GM12878 (cell line): ENCODE measurements at regions not wholly inside any gene's neighbourhood (a gene's known extent, or its start where the extent isn't known, plus 50 kb on each side); places are given as distances from the start of the nearest gene placed in this dataset.

Experiments used
- PAX5 ChIP-seq: IDR thresholded peaks from 2 replicates; pipeline ENCODE4 v1.6.1; 2011; ENCODE audit warnings: low read depth, low read length, borderline replicate concordance
- RAD21 ChIP-seq: IDR thresholded peaks from 2 replicates; pipeline ENCODE4 v1.6.1; 2011; ENCODE audit warnings: mild to moderate bottlenecking, low read depth, low read length, moderate library complexity; ENCODE audit not compliant: insufficient read depth
- SIX5 ChIP-seq: IDR thresholded peaks from 2 replicates; pipeline ENCODE4 v1.6.1; 2011; ENCODE audit warnings: mild to moderate bottlenecking, low read depth, low read length, moderate library complexity; ENCODE audit not compliant: severe bottlenecking
- SMARCA5 ChIP-seq: fragments of 450-650 bp; IDR thresholded peaks from 2 replicates; pipeline ENCODE4 v1.6.1; 2017; ENCODE audit warnings: mild to moderate bottlenecking
- USF1 ChIP-seq: IDR thresholded peaks from 2 replicates; pipeline ENCODE4 v1.6.1; 2011; ENCODE audit warnings: borderline replicate concordance, low read depth, mild to moderate bottlenecking, moderate library complexity, mixed read lengths, low read length; ENCODE audit not compliant: insufficient read depth; ENCODE audit errors: extremely low read length
- ZNF24 ChIP-seq: fragments of 450-650 bp; IDR thresholded peaks from 2 replicates; pipeline ENCODE4 v1.6.1; 2017; ENCODE audit warnings: antibody characterized with exemption, mild to moderate bottlenecking
- ZNF274 ChIP-seq: IDR thresholded peaks from one replicate; pipeline ENCODE4 v1.8.0; 2011; ENCODE audit not compliant: insufficient read length, insufficient read depth
- ZNF384 ChIP-seq: IDR thresholded peaks from 2 replicates; pipeline ENCODE4 v1.6.1; 2012; ENCODE audit warnings: low read depth, mild to moderate bottlenecking, low read length, improper control_type of control experiment, borderline replicate concordance
- TF ChIP-seq, protein P1 (sequence below): IDR thresholded peaks from 2 replicates; pipeline ENCODE4 v1.6.1; 2012; ENCODE audit warnings: mild to moderate bottlenecking, low read depth, low read length
- TF ChIP-seq, protein P2 (sequence below), 3 experiments: IDR thresholded peaks in 2 of 3; conservative IDR thresholded peaks in 1 of 3; 2 replicates each; pipeline ENCODE4 v1.5.1; 2011; ENCODE audit warnings: low read depth in 3 of 3, low read length in 3 of 3, mild to moderate bottlenecking in 3 of 3, control low read depth in 2 of 3, moderate library complexity in 2 of 3, inconsistent platforms in 1 of 3, mixed read lengths in 1 of 3; ENCODE audit not compliant: control insufficient read depth in 2 of 3, insufficient read depth in 1 of 3; ENCODE audit errors: extremely low read depth in 1 of 3

- TF ChIP-seq, protein P1, sequence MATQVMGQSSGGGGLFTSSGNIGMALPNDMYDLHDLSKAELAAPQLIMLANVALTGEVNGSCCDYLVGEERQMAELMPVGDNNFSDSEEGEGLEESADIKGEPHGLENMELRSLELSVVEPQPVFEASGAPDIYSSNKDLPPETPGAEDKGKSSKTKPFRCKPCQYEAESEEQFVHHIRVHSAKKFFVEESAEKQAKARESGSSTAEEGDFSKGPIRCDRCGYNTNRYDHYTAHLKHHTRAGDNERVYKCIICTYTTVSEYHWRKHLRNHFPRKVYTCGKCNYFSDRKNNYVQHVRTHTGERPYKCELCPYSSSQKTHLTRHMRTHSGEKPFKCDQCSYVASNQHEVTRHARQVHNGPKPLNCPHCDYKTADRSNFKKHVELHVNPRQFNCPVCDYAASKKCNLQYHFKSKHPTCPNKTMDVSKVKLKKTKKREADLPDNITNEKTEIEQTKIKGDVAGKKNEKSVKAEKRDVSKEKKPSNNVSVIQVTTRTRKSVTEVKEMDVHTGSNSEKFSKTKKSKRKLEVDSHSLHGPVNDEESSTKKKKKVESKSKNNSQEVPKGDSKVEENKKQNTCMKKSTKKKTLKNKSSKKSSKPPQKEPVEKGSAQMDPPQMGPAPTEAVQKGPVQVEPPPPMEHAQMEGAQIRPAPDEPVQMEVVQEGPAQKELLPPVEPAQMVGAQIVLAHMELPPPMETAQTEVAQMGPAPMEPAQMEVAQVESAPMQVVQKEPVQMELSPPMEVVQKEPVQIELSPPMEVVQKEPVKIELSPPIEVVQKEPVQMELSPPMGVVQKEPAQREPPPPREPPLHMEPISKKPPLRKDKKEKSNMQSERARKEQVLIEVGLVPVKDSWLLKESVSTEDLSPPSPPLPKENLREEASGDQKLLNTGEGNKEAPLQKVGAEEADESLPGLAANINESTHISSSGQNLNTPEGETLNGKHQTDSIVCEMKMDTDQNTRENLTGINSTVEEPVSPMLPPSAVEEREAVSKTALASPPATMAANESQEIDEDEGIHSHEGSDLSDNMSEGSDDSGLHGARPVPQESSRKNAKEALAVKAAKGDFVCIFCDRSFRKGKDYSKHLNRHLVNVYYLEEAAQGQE: no peak
- TF ChIP-seq, protein P2, sequence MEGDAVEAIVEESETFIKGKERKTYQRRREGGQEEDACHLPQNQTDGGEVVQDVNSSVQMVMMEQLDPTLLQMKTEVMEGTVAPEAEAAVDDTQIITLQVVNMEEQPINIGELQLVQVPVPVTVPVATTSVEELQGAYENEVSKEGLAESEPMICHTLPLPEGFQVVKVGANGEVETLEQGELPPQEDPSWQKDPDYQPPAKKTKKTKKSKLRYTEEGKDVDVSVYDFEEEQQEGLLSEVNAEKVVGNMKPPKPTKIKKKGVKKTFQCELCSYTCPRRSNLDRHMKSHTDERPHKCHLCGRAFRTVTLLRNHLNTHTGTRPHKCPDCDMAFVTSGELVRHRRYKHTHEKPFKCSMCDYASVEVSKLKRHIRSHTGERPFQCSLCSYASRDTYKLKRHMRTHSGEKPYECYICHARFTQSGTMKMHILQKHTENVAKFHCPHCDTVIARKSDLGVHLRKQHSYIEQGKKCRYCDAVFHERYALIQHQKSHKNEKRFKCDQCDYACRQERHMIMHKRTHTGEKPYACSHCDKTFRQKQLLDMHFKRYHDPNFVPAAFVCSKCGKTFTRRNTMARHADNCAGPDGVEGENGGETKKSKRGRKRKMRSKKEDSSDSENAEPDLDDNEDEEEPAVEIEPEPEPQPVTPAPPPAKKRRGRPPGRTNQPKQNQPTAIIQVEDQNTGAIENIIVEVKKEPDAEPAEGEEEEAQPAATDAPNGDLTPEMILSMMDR (IDR thresholded peaks at IDR 0.05 in 2 of 3, conservative IDR thresholded peaks at IDR 0.05 in 1 of 3; ENCODE audit: control insufficient read depth in 2 of 3, extremely low read depth in 1 of 3, insufficient read depth in 1 of 3, low read depth in 3 of 3, low read length in 3 of 3): no peak
- TF ChIP-seq ZNF274: no peak
- no peak for TF ChIP-seq ZNF384
- no peak for TF ChIP-seq SMARCA5
- no peak for TF ChIP-seq RAD21
- no peak for TF ChIP-seq ZNF24
- no peak for TF ChIP-seq USF1
- TF ChIP-seq SIX5: no peak
- no peak for TF ChIP-seq PAX5
These were observed 349.4 kb upstream of the RUNX1 start for GRCh38 chr21:35398346-35398982.
